Activated T-cell treated with anti-CD3 and anti-CD28 coated beads for 48 hours (primary cell): ENCODE measurements at regions not wholly inside any gene's neighbourhood (a gene's known extent, or its start where the extent isn't known, plus 50 kb on each side); places are given as distances from the start of the nearest gene placed in this dataset.
"Not testable (repeated sequence)": the region's sequence is repeated elsewhere in the genome, so short reads cannot be mapped to it uniquely, and the experiment has no call there.

Experiments used
- DNase-seq: peaks from one replicate; pipeline ENCODE4 v3.0.0-alpha.2; 2020; ENCODE audit warnings: low read depth

DNA sequence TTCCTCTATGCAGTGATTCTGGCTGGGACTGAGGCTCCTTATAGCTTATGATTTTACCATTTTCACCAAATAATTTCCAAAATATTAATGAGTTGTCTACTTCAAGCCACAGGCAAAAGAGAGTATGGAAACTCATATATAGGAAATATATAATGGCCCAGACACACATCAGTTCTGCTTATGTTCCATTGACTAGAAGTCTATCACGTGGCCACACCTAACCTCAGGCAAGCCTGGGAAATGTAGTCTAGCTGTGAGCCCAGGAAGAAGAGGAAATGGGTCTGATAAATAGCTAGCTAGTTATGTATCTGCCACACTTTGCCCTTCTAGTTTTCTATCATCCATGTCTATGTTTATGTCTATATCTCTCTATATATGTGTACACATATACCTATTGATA is 195.1 kb downstream of the OTOL1 start:
- no peak for DNase-seq

- no peak for DNase-seq
These were observed 198.3 kb downstream of the OTOL1 start for GRCh38 chr3:161694682-161695564.

DNA sequence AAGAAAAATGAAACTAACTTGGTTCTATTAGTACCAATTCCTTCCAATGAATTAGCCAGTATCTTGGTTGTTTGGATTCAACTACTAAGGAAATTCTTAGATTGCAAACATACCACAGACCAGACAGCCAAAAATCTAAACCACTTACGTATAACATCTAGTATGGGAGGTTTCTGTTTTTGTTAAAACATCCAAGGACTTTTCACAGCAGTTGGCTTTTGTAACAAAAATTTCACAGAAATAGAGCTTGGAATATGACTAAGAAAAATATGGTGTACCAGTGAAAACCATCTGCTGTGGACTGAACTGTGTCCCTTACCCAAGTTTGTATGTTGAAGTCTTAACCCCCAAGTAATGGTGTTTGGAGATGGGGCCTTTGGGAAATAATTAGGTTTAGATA is 199.2 kb downstream of the OTOL1 start:
- no peak for DNase-seq

DNA sequence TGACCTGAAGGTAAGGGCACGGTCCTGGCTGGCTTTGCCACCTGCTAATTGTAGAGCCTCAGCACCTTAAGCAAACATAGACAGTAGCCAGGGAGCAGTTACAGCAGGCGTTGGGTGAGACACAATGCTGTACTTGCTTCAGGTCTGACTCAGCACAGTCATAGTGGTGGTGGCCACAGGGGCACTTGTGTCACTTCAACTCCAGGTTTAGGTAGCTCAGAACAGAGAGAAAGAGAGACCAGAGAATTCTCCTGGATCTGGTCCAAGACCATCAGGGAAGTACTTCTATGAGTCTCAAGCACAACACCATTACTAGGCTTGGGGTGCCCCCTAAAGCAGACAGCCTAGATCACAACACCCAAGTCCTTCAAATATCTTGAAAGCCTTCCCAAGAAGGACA is 204.4 kb downstream of the OTOL1 start:
- no peak for DNase-seq

GRCh38 chr3:161707253-161707652 is 210.6 kb downstream of the OTOL1 start:
- not testable (repeated sequence) for DNase-seq

GRCh38 chr3:161713731-161714130 is 217.1 kb downstream of the OTOL1 start:
- no peak for DNase-seq

DNA sequence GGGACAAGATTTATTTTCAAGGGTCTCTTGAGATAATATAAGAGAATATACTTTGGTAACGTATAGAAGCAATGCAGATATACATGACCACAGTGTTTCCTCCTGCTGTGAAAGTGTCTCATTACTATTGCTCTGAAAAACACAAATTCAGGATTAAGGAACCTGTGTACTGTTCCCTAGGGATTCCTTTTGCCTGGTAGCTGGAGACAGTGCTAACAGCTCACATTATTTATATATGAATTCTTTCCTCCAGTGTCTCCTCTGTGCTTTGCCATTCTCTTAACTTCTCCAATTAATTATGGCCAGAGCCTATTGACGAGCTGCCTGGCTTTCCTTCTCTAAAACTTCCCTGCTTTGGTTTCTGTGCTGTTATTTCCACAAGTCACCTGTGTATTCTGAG is 235.4 kb downstream of the OTOL1 start:
- DNase-seq = no peak

- no peak for DNase-seq
These were observed 240.6 kb downstream of the OTOL1 start for GRCh38 chr3:161737171-161737570.

DNA sequence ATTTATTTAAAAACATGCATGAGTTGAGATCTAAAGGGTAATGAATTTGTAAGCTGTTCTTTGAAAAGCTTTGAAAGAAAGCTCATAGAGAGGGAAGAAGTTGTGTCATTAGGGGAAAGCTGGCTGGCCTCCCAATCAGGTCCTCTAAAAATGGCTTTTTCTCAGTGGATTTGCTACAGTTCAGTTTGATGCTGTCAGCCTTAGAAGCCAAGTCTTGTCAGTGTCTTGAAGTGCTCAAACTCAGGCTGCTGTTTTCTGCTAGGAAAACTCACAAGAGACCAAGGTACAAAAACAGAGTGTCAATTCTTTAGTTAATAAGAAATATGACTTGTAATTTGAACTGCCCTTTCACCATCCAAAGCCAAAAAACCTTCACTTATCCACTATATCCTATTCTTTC is 243.8 kb downstream of the OTOL1 start:
- DNase-seq = no peak

DNA sequence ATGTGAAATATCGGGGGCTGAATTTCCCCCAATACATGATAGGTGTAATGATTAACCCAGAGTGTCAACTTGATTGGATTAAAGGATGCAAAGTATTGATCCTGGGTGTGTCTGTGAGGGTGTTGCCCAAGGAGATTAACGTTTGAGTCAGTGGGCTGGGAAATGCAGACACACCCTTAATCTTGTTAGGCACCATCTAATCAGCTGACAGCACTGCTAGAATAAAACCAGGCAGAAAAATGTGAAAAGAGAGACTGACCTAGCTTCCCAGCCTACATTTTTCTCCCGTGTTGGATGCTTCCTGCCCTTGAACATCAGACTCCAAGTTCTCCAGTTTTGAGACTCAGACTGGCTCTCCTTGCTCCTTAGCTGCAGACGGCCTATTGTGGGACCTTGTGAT is 247.8 kb downstream of the OTOL1 start:
- no peak for DNase-seq

DNA sequence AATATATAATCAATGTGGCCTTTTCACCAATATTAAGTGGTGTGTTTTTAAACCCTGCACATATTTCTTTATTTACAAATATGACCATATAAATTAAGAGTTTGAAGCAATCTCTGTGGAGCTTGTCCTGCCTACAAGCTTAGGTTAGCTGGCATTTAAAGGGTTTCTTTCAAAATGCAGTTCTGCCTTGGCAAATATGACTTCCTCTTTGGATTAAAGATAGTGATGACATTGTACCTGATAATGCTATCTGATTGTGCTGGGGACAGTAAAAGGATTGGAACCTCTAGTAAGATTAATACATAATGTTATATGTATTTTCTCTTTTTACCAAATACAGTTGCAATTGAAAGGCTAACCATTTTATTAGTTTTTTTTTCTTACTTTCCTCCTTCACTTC is 249.1 kb downstream of the OTOL1 start:
- no peak for DNase-seq

GRCh38 chr3:161748049-161748448 is 251.4 kb downstream of the OTOL1 start:
- DNase-seq = no peak

- DNase-seq = no peak
These were observed 257.9 kb downstream of the OTOL1 start for GRCh38 chr3:161754420-161755053.

- no peak for DNase-seq
These were observed 262.8 kb downstream of the OTOL1 start for GRCh38 chr3:161759444-161759843.

DNA sequence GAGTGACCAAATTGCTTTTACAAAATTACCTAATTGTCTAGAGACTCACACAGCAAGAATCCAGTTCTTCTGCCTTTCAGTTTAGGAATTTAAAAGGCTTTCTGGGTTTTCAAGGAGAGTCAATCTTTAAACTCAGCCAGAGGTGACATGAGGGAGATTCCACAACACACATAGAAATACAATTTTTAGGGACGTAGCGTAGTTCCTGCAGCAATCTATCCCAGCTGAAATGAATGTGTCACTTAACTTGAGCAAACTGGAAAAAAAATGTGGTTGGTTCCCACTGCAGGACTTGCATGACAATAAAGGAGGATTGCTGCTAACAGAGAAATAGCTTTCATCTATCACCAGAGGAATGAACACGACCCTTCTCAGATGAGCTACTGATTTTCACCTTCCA is 269.7 kb downstream of the OTOL1 start:
- DNase-seq = no peak

- no peak for DNase-seq
These were observed 274.1 kb downstream of the OTOL1 start for GRCh38 chr3:161770484-161771386.

GRCh38 chr3:161781381-161781780 is 284.8 kb downstream of the OTOL1 start:
- no peak for DNase-seq

GRCh38 chr3:161793194-161793930 is 296.8 kb downstream of the OTOL1 start:
- no peak for DNase-seq

- no peak for DNase-seq
These were observed 297.9 kb downstream of the OTOL1 start for GRCh38 chr3:161794551-161794950.

DNA sequence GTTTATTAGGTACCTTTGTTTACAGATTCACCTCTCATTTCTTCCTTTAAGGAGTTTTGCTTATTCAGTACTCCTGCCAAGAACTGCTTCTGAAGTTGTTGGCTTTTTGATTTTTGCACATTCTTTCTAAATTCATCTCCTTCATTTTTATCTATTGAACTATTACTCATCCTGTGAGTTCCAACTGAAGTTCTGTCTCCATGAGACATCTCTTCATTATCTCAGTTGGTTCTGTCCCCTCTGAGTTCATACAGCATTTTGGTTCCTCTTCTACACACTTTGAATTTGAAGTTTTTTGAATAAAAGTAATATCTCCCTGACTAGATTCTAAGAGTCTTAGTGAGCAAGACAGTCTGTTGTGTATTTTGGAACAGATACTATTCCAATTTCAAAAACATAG is 299.7 kb downstream of the OTOL1 start:
- no peak for DNase-seq

- no peak for DNase-seq
These were observed 300.2 kb downstream of the OTOL1 start for GRCh38 chr3:161796780-161797179.

DNA sequence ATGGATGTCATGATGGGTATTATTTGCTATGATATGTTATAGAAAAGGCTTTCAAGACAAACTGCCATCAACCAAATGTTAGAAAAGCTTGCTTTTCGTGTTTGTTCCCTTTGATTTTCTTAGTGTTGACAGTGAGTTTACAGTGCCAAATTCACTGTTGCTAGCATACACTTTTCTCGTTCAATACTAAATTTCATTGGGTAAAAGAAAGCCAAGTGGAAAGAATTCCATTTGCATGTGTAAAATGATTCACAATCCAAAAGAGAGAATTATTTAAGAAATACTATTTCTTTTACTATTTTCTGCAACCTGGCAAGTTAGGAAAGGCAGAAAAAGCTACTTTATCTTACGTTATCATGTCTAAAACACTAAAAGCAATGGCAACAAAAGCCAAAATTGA is 301.4 kb downstream of the OTOL1 start:
- DNase-seq = no peak
